ENCODE measurements at regions not wholly inside any gene's neighbourhood (a gene's known extent, or its start where the extent isn't known, plus 50 kb on each side); places are given as distances from the start of the nearest gene placed in this dataset.

DNA sequence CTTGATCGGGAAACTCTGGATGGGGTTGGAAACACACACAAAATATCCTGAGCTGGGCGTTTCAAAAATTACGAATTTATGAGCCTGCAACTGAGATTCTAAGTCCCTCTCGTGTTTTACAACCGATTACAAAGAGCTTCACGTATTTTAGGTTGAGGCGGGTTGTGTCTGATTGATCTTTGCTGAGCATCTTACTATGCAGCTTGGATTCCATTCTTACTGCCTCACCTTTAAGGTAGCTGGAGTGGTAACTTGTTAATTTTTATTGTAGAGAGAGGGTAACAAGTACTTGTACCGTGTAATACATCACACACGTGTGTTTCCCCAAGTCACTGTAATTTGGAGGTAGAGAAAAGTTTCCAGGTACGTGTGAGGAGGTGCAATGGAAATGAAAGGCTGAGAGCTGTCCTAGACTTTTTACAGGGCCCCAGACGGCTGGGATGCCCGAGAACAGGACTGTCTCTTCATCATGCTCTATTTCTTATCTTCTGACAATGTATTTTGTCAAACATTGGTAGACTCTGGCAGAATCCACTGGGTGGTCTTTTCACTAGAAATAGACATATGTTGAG, 97.8 kb upstream of the TENM3 start:
- ATAC-seq: no peak
- no TSS peak for BruUV-seq (replicated peaks)
- H4K20me1 ChIP-seq (ENCODE audit: insufficient read depth, low read length): no peaks in the 10 kb centered on the region
- H3K36me3 ChIP-seq (replicated peaks in 1 of 2; ENCODE audit: control insufficient read depth in 1 of 2, insufficient read depth in 2 of 2, low read length in 2 of 2): no peaks in the 10 kb centered on the region
- H3K79me2 ChIP-seq (ENCODE audit: insufficient read depth, low read length): no peaks in the 10 kb centered on the region
- no peak overlapping the region for H2AFZ ChIP-seq (ENCODE audit: low read length)
- FAIRE-seq: no peak
- no peaks in the 10 kb centered on the region for H3K9me3 ChIP-seq (ENCODE audit: low read length)
- in situ Hi-C loops (cut with HindIII; ENCODE audit: extremely low pct_ligation_motif_present, low pct_unique_long_range_greater_than_20kb) (no loop called here), intact Hi-C loops (cut with micrococcal nuclease; ENCODE audit: unreplicated experiment) (no loop called here)
- WGBS (ENCODE audit: low lambda C conversion rate): 21% methylated on average over 12 of the region's 12 CpGs
- H3K4me1 ChIP-seq (ENCODE audit: insufficient read depth, low read length): no peaks in the 10 kb centered on the region
- H3K4me2 ChIP-seq (ENCODE audit: low read depth, low read length): no peak overlapping the region
- no peak overlapping the region for H3K9ac ChIP-seq (ENCODE audit: insufficient read depth, low read depth, low read length)
- POLR2A ChIA-PET: no interaction called here
- no peak for DNase-seq (ENCODE audit: low spot score)
- no peak overlapping the region for H3K4me3 ChIP-seq (replicated peaks in 1 of 3; ENCODE audit: insufficient read depth in 1 of 3, low read depth in 2 of 3, low read length in 3 of 3)
- no peak for TF ChIP-seq HOXA9 (CRISPR knock-in tag; IDR thresholded peaks at IDR 0.05; ENCODE audit: borderline replicate concordance)
- peak; percentile 85; the same call in 1 of the 2 replicates for TF ChIP-seq EZH2 (conservative IDR thresholded peaks at IDR 0.05; ENCODE audit: low read depth, low read length)
- H3K27me3 ChIP-seq (ENCODE audit: control insufficient read depth in 1 of 2, insufficient read depth in 2 of 2, low read length in 2 of 2): peaks cover 6 to 46% of the 10 kb centered on the region in 2 experiments; a peak in 4 of 5 replicates
- H3K27ac ChIP-seq (ENCODE audit: extremely low read length, insufficient read depth, low read length): no peak overlapping the region
- CTCF ChIA-PET (ENCODE audit: low intra/inter-chr PET ratio, low total read pairs): no interaction called here

DNA sequence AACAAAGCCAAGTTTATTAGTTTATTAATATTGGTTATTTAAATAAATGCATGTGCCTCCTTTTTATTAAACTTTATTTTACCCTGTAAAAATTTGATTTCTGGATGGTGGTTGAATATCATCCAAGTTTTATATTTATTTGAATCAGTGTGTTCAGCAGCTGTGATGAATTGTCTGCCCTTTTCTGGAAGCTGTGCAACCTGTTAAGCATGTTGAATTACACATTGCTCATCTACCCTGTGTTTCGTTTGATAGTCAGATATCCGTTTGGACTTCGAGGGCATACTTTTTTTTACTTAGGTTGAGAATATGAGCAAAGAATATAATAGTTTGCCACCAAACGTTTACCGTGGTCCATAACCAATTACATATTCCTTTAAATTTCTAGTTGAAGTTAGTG, 95.8 kb upstream of the TENM3 start:
- H3K36me3 ChIP-seq (replicated peaks in 1 of 2; ENCODE audit: control insufficient read depth in 1 of 2, insufficient read depth in 2 of 2, low read length in 2 of 2): no peaks in the 10 kb centered on the region
- no peak overlapping the region for H3K27ac ChIP-seq (ENCODE audit: extremely low read length, insufficient read depth, low read length)
- TF ChIP-seq KLF6 (CRISPR knock-in tag; IDR thresholded peaks at IDR 0.05): no peak
- TF ChIP-seq, protein P1, sequence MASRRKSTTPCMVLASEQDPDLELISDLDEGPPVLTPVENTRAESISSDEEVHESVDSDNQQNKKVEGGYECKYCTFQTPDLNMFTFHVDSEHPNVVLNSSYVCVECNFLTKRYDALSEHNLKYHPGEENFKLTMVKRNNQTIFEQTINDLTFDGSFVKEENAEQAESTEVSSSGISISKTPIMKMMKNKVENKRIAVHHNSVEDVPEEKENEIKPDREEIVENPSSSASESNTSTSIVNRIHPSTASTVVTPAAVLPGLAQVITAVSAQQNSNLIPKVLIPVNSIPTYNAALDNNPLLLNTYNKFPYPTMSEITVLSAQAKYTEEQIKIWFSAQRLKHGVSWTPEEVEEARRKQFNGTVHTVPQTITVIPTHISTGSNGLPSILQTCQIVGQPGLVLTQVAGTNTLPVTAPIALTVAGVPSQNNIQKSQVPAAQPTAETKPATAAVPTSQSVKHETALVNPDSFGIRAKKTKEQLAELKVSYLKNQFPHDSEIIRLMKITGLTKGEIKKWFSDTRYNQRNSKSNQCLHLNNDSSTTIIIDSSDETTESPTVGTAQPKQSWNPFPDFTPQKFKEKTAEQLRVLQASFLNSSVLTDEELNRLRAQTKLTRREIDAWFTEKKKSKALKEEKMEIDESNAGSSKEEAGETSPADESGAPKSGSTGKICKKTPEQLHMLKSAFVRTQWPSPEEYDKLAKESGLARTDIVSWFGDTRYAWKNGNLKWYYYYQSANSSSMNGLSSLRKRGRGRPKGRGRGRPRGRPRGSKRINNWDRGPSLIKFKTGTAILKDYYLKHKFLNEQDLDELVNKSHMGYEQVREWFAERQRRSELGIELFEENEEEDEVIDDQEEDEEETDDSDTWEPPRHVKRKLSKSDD (CRISPR knock-in tag; IDR thresholded peaks at IDR 0.05; ENCODE audit: low read depth): no peak
- TF ChIP-seq, protein P2, sequence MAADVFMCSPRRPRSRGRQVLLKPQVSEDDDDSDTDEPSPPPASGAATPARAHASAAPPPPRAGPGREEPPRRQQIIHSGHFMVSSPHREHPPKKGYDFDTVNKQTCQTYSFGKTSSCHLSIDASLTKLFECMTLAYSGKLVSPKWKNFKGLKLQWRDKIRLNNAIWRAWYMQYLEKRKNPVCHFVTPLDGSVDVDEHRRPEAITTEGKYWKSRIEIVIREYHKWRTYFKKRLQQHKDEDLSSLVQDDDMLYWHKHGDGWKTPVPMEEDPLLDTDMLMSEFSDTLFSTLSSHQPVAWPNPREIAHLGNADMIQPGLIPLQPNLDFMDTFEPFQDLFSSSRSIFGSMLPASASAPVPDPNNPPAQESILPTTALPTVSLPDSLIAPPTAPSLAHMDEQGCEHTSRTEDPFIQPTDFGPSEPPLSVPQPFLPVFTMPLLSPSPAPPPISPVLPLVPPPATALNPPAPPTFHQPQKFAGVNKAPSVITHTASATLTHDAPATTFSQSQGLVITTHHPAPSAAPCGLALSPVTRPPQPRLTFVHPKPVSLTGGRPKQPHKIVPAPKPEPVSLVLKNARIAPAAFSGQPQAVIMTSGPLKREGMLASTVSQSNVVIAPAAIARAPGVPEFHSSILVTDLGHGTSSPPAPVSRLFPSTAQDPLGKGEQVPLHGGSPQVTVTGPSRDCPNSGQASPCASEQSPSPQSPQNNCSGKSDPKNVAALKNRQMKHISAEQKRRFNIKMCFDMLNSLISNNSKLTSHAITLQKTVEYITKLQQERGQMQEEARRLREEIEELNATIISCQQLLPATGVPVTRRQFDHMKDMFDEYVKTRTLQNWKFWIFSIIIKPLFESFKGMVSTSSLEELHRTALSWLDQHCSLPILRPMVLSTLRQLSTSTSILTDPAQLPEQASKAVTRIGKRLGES (CRISPR knock-in tag; IDR thresholded peaks at IDR 0.05; ENCODE audit: borderline replicate concordance): no peak
- no peak for TF ChIP-seq ZNF670 (CRISPR knock-in tag; IDR thresholded peaks at IDR 0.05; ENCODE audit: borderline replicate concordance)
- no peak for TF ChIP-seq MAFG (CRISPR knock-in tag; IDR thresholded peaks at IDR 0.05)
- TF ChIP-seq, protein P3, sequence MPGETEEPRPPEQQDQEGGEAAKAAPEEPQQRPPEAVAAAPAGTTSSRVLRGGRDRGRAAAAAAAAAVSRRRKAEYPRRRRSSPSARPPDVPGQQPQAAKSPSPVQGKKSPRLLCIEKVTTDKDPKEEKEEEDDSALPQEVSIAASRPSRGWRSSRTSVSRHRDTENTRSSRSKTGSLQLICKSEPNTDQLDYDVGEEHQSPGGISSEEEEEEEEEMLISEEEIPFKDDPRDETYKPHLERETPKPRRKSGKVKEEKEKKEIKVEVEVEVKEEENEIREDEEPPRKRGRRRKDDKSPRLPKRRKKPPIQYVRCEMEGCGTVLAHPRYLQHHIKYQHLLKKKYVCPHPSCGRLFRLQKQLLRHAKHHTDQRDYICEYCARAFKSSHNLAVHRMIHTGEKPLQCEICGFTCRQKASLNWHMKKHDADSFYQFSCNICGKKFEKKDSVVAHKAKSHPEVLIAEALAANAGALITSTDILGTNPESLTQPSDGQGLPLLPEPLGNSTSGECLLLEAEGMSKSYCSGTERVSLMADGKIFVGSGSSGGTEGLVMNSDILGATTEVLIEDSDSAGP (CRISPR knock-in tag; IDR thresholded peaks at IDR 0.05; ENCODE audit: borderline replicate concordance): no peak
- no peak for TF ChIP-seq NR2C2 (CRISPR knock-in tag; IDR thresholded peaks at IDR 0.05; ENCODE audit: borderline replicate concordance)
- DNase-seq (ENCODE audit: low spot score): no peak
- no peaks in the 10 kb centered on the region for H3K79me2 ChIP-seq (ENCODE audit: insufficient read depth, low read length)
- H2AFZ ChIP-seq (ENCODE audit: low read length): no peak overlapping the region
- no peak overlapping the region for H3K4me2 ChIP-seq (ENCODE audit: low read depth, low read length)
- H3K4me1 ChIP-seq (ENCODE audit: insufficient read depth, low read length): no peaks in the 10 kb centered on the region
- no TSS peak for BruUV-seq (replicated peaks)
- WGBS (ENCODE audit: low lambda C conversion rate): 0% methylated on average over 5 of the region's 5 CpGs
- FAIRE-seq: no peak
- intact Hi-C loops (cut with micrococcal nuclease; ENCODE audit: unreplicated experiment): no loop called here
- H3K4me3 ChIP-seq (replicated peaks in 1 of 3; ENCODE audit: insufficient read depth in 1 of 3, low read depth in 2 of 3, low read length in 3 of 3): no peak overlapping the region
- H3K9ac ChIP-seq (ENCODE audit: insufficient read depth, low read depth, low read length): no peak overlapping the region
- H3K27me3 ChIP-seq (ENCODE audit: control insufficient read depth in 1 of 2, insufficient read depth in 2 of 2, low read length in 2 of 2): peaks cover 3 to 29% of the 10 kb centered on the region in 2 experiments; a peak in 4 of 5 replicates
- ATAC-seq: no peak
- in situ Hi-C loops (cut with HindIII; ENCODE audit: extremely low pct_ligation_motif_present, low pct_unique_long_range_greater_than_20kb): no loop called here
- POLR2A ChIA-PET: no interaction called here
- no peaks in the 10 kb centered on the region for H3K9me3 ChIP-seq (ENCODE audit: low read length)
- CTCF ChIA-PET (ENCODE audit: low intra/inter-chr PET ratio, low total read pairs): no interaction called here
- H4K20me1 ChIP-seq (ENCODE audit: insufficient read depth, low read length): no peaks in the 10 kb centered on the region

All from HepG2 (cell line).